ENCODE measurements at regions not wholly inside any gene's neighbourhood (a gene's known extent, or its start where the extent isn't known, plus 50 kb on each side); places are given as distances from the start of the nearest gene placed in this dataset.
A peak's percentile ranks its signal among the peaks of the same experiment; 100 is the strongest.
"Not testable (repeated sequence)": the region's sequence is repeated elsewhere in the genome, so short reads cannot be mapped to it uniquely, and the experiment has no call there.

DNA sequence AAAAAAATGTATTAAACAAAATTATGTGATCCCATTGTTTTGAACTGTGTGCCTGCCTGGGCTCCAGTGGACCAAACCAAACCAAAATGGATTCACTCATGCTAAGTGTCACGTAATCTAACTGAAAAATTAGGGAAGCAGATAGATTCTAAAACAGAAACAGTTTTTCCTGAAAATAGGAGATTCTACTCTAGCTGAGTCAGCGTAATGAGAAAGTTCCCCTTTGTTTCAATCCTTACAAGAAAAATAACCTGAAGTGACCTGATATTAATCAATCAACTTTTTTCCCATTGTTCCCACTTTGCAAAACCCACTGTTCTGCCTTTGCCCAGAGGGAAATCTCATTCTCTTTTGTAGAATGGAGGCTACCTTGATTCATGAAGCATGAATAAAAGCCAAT is 682.4 kb upstream of the CDH10 start:
- Histone ChIP-seq H3K36me3 (ENCODE audit: low read length) (no peaks in the 10 kb centered on the region), H3K9me2 (replicated peaks; ENCODE audit: insufficient read depth, low read length) (no peaks in the 10 kb centered on the region), H3K9me3 (ENCODE audit: insufficient read depth, low read length) (peaks cover 20% of the 10 kb centered on the region; the same call in 1 of the 2 replicates), H4K20me1 (ENCODE audit: low read depth, low read length) (no peaks in the 10 kb centered on the region), H3K4me3 (ENCODE audit: insufficient read depth, low read length, poor library complexity, severe bottlenecking) (no peak overlapping the region), H3K27me3 (ENCODE audit: low read length) (no peaks in the 10 kb centered on the region), H3K9ac (ENCODE audit: low read length) (no peak overlapping the region), H3F3A (ENCODE audit: insufficient read depth) (no peaks in the 10 kb centered on the region), H3K27ac (ENCODE audit: low read depth, low read length) (no peak overlapping the region), H2AFZ (ENCODE audit: low read depth, low read length, severe bottlenecking) (no peak overlapping the region), H3K4me2 (ENCODE audit: low read depth, low read length, poor library complexity, severe bottlenecking) (no peak overlapping the region), H3K79me2 (ENCODE audit: insufficient read depth, low read length) (no peaks in the 10 kb centered on the region)
- TF ChIP-seq, protein P1, sequence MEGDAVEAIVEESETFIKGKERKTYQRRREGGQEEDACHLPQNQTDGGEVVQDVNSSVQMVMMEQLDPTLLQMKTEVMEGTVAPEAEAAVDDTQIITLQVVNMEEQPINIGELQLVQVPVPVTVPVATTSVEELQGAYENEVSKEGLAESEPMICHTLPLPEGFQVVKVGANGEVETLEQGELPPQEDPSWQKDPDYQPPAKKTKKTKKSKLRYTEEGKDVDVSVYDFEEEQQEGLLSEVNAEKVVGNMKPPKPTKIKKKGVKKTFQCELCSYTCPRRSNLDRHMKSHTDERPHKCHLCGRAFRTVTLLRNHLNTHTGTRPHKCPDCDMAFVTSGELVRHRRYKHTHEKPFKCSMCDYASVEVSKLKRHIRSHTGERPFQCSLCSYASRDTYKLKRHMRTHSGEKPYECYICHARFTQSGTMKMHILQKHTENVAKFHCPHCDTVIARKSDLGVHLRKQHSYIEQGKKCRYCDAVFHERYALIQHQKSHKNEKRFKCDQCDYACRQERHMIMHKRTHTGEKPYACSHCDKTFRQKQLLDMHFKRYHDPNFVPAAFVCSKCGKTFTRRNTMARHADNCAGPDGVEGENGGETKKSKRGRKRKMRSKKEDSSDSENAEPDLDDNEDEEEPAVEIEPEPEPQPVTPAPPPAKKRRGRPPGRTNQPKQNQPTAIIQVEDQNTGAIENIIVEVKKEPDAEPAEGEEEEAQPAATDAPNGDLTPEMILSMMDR (IDR thresholded peaks at IDR 0.05; ENCODE audit: insufficient read depth, low read length, poor library complexity, severe bottlenecking) = no peak
- TF ChIP-seq EZH2phosphoT487 (conservative IDR thresholded peaks at IDR 0.05; ENCODE audit: low read length) = no peak

DNA sequence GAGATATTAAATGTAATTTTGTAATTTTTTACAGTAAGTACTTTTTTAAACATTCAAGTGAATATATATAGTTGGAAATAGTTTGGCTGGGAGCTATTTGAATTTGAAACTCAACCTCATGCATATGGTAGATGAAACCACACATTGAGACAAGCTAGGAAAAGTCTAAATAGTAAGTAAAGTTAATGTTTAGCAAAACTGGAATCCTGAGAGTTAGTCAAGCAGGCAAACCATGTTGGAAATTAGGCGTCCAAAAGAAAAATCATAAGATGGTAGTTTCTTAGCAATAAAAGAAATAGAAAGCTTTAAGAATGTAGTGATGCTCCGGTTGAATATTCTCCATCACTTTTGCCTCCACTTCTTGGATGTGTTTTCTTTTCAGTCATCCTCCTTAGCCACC is 657.1 kb upstream of the CDH10 start:
- H2AFZ ChIP-seq (ENCODE audit: low read depth, low read length, severe bottlenecking) = no peak overlapping the region
- H3K4me2 ChIP-seq (ENCODE audit: low read depth, low read length, poor library complexity, severe bottlenecking) = no peak overlapping the region
- no peak overlapping the region for H3K27ac ChIP-seq (ENCODE audit: low read depth, low read length)
- no peak for TF ChIP-seq EZH2phosphoT487 (conservative IDR thresholded peaks at IDR 0.05; ENCODE audit: low read length)
- TF ChIP-seq, protein P1 (IDR thresholded peaks at IDR 0.05; ENCODE audit: insufficient read depth, low read length, poor library complexity, severe bottlenecking) = no peak
- no peaks in the 10 kb centered on the region for H3K9me2 ChIP-seq (replicated peaks; ENCODE audit: insufficient read depth, low read length)
- no peak overlapping the region for H3K9ac ChIP-seq (ENCODE audit: low read length)
- no peaks in the 10 kb centered on the region for H3K36me3 ChIP-seq (ENCODE audit: low read length)
- no peak overlapping the region for H3K4me3 ChIP-seq (ENCODE audit: insufficient read depth, low read length, poor library complexity, severe bottlenecking)
- no peaks in the 10 kb centered on the region for H3F3A ChIP-seq (ENCODE audit: insufficient read depth)
- H3K9me3 ChIP-seq (ENCODE audit: insufficient read depth, low read length) = no peaks in the 10 kb centered on the region
- no peaks in the 10 kb centered on the region for H3K79me2 ChIP-seq (ENCODE audit: insufficient read depth, low read length)
- no peaks in the 10 kb centered on the region for H3K27me3 ChIP-seq (ENCODE audit: low read length)
- no peaks in the 10 kb centered on the region for H4K20me1 ChIP-seq (ENCODE audit: low read depth, low read length)

DNA sequence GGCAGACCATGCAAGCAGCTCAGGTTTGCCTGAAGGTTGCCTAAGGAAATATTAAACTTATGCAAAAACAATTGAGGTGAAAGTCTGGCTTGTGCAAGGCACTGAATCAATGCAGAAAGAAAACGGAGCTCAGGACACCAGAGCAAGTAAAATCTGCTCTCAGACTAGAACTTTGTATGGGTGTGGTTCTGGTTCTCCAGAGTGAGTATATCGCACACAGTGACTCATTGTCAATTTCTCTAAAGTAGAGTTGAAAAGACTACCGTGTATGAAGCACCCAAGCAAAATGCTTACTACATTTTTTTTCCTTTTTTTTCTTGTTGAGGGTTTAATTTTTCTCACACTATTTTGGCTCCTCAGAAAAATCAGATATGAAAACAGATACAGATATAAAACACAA is 650.3 kb upstream of the CDH10 start:
- no peaks in the 10 kb centered on the region for H3K9me3 ChIP-seq (ENCODE audit: insufficient read depth, low read length)
- no peaks in the 10 kb centered on the region for H3K27me3 ChIP-seq (ENCODE audit: low read length)
- H3F3A ChIP-seq (ENCODE audit: insufficient read depth) = no peaks in the 10 kb centered on the region
- H3K4me2 ChIP-seq (ENCODE audit: low read depth, low read length, poor library complexity, severe bottlenecking) = no peak overlapping the region
- peak overlapping the region; percentile 5 for H2AFZ ChIP-seq (ENCODE audit: low read depth, low read length, severe bottlenecking)
- TF ChIP-seq, protein P1 (IDR thresholded peaks at IDR 0.05; ENCODE audit: insufficient read depth, low read length, poor library complexity, severe bottlenecking) = no peak
- TF ChIP-seq EZH2phosphoT487 (conservative IDR thresholded peaks at IDR 0.05; ENCODE audit: low read length) = no peak
- no peaks in the 10 kb centered on the region for H3K36me3 ChIP-seq (ENCODE audit: low read length)
- no peak overlapping the region for H3K4me3 ChIP-seq (ENCODE audit: insufficient read depth, low read length, poor library complexity, severe bottlenecking)
- no peaks in the 10 kb centered on the region for H4K20me1 ChIP-seq (ENCODE audit: low read depth, low read length)
- no peaks in the 10 kb centered on the region for H3K79me2 ChIP-seq (ENCODE audit: insufficient read depth, low read length)
- no peaks in the 10 kb centered on the region for H3K9me2 ChIP-seq (replicated peaks; ENCODE audit: insufficient read depth, low read length)
- no peak overlapping the region for H3K27ac ChIP-seq (ENCODE audit: low read depth, low read length)
- H3K9ac ChIP-seq (ENCODE audit: low read length) = no peak overlapping the region

DNA sequence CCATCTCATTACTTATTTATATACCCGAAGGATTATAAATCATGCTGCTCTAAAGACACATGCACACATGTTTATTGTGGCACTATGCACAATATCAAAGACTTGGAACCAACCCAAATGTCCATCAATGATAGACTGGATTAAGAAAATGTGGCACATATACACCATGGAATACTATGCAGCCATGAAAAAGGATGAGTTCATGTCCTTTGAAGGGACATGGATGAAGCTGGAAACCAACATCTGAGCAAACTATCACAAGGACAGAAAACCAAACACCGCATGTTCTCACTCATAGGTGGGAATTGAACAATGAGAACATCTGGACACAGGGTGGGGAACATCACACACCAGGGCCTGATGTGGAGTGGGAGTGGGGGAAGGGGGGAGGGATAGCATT is 645.0 kb upstream of the CDH10 start:
- not testable (repeated sequence) for H2AFZ ChIP-seq (ENCODE audit: low read depth, low read length, severe bottlenecking); H4K20me1 ChIP-seq (ENCODE audit: low read depth, low read length); H3K4me3 ChIP-seq (ENCODE audit: insufficient read depth, low read length, poor library complexity, severe bottlenecking); H3K27ac ChIP-seq (ENCODE audit: low read depth, low read length); H3K9me2 ChIP-seq (replicated peaks; ENCODE audit: insufficient read depth, low read length); H3K4me2 ChIP-seq (ENCODE audit: low read depth, low read length, poor library complexity, severe bottlenecking); H3K9ac ChIP-seq (ENCODE audit: low read length); H3K36me3 ChIP-seq (ENCODE audit: low read length); H3K79me2 ChIP-seq (ENCODE audit: insufficient read depth, low read length); H3F3A ChIP-seq (ENCODE audit: insufficient read depth); H3K9me3 ChIP-seq (ENCODE audit: insufficient read depth, low read length); H3K27me3 ChIP-seq (ENCODE audit: low read length)

All from SU-DHL-6 (cell line).